ENCODE measurements at regions not wholly inside any gene's neighbourhood (a gene's known extent, or its start where the extent isn't known, plus 50 kb on each side); places are given as distances from the start of the nearest gene placed in this dataset.

GRCh38 chr2:6653281-6653750 is 212.4 kb downstream of the CMPK2 start:
- no peak overlapping the region for H3K56ac ChIP-seq (replicated peaks; ENCODE audit: insufficient read length, low read depth, low read length)
- no peaks in the 10 kb centered on the region for H3K27me3 ChIP-seq (replicated peaks in 1 of 4; ENCODE audit: control insufficient read depth in 3 of 4, extremely low read depth in 1 of 4, insufficient read depth in 3 of 4, low read length in 3 of 4)
- no peak overlapping the region for H3K18ac ChIP-seq (ENCODE audit: extremely low read depth, low read length)
- H3K4ac ChIP-seq (replicated peaks; ENCODE audit: insufficient read length, low read depth, low read length): no peak overlapping the region
- H2AFZ ChIP-seq (ENCODE audit: low read length): no peak overlapping the region
- no peak overlapping the region for H4K8ac ChIP-seq (ENCODE audit: extremely low read depth, insufficient read depth, low read length)
- no peaks in the 10 kb centered on the region for H3K23me2 ChIP-seq (ENCODE audit: low read depth, low read length)
- H3K4me3 ChIP-seq (ENCODE audit: extremely low read depth in 1 of 4, insufficient read depth in 2 of 4, low read depth in 3 of 4, low read length in 4 of 4): no peak overlapping the region
- no peak for TF ChIP-seq SAP30 (IDR thresholded peaks at IDR 0.05; ENCODE audit: insufficient read depth, insufficient replicate concordance, low read length)
- no peak for TF ChIP-seq CREB1 (IDR thresholded peaks at IDR 0.05)
- no peak for TF ChIP-seq PHF8 (conservative IDR thresholded peaks at IDR 0.05; ENCODE audit: low read depth, low read length)
- no peak for TF ChIP-seq TAF1 (IDR thresholded peaks at IDR 0.05; ENCODE audit: low read depth, low read length)
- TF ChIP-seq MAX (IDR thresholded peaks at IDR 0.05): no peak
- no peak for TF ChIP-seq CBX8 (IDR thresholded peaks at IDR 0.05; ENCODE audit: borderline replicate concordance, low read depth, low read length)
- TF ChIP-seq CHD2 (IDR thresholded peaks at IDR 0.05; ENCODE audit: low read length): no peak
- no peak for TF ChIP-seq CEBPB (IDR thresholded peaks at IDR 0.05; ENCODE audit: low read depth, low read length)
- no peak overlapping the region for H3K27ac ChIP-seq (ENCODE audit: low read depth, low read length)
- H2BK20ac ChIP-seq (ENCODE audit: low read length): no peak overlapping the region
- H3K4me2 ChIP-seq (ENCODE audit: insufficient read depth in 1 of 2, low read depth in 2 of 2, low read length in 2 of 2): no peak overlapping the region
- H4K20me1 ChIP-seq (replicated peaks in 1 of 2; ENCODE audit: control insufficient read depth in 1 of 2, insufficient read depth in 2 of 2, low read length in 2 of 2): no peaks in the 10 kb centered on the region
- no peak for DNase-seq (ENCODE audit: low read depth in 1 of 2, low spot score in 2 of 2)
- no peak overlapping the region for H2BK120ac ChIP-seq (replicated peaks; ENCODE audit: low read depth, low read length)
- no peak overlapping the region for H2BK5ac ChIP-seq (ENCODE audit: low read depth, low read length)
- H3K9ac ChIP-seq (replicated peaks in 1 of 4; ENCODE audit: extremely low read depth in 1 of 4, low read depth in 3 of 4, low read length in 3 of 4): no peak overlapping the region
- no peaks in the 10 kb centered on the region for H3K36me3 ChIP-seq (ENCODE audit: control insufficient read depth in 2 of 4, insufficient read depth in 4 of 4, low read length in 3 of 4)
- H3K9me3 ChIP-seq (ENCODE audit: insufficient read depth in 2 of 2, low read depth in 1 of 2, low read length in 1 of 2): no peaks in the 10 kb centered on the region
- no peaks in the 10 kb centered on the region for H3K79me2 ChIP-seq (ENCODE audit: control insufficient read depth in 1 of 2, insufficient read depth in 2 of 2, low read length in 2 of 2)
- H2BK12ac ChIP-seq (ENCODE audit: low read depth, low read length): no peak overlapping the region
- no peak overlapping the region for H3K23ac ChIP-seq (ENCODE audit: insufficient read length)
- ChIA-PET POLR2A (ENCODE audit: partially characterized antibody) (no interaction called here), CTCF (ENCODE audit: partially characterized antibody) (interaction anchor here (0.9 kb wide), 1 partner anchor 429 kb away, joined by 3 read pairs; no protein-coding TSS in a partner anchor)
- no peak overlapping the region for H3K14ac ChIP-seq (ENCODE audit: insufficient read length)
- WGBS, 2 experiments (ENCODE audit: extremely low coverage in 1 of 2, insufficient coverage in 1 of 2, insufficient read length in 1 of 2, insufficient replicate concordance in 2 of 2, low coverage in 1 of 2, low lambda C conversion rate in 2 of 2, missing lambda C conversion rate in 1 of 2): 93% methylated on average over 7 of the region's 7 CpGs; no CpG with 5 or more reads in 1 of the 2 experiments
- FAIRE-seq: no peak
- H2AK5ac ChIP-seq (ENCODE audit: low read depth, low read length): no peak overlapping the region
- no peak overlapping the region for H4K5ac ChIP-seq (ENCODE audit: insufficient read length, low read depth, low read length)
- no peak overlapping the region for H2BK15ac ChIP-seq (ENCODE audit: low read length)
- no peaks in the 10 kb centered on the region for H3K79me1 ChIP-seq (ENCODE audit: low read depth, low read length)
- H4K91ac ChIP-seq (replicated peaks; ENCODE audit: insufficient read length, low read length): no peak overlapping the region
- no peaks in the 10 kb centered on the region for H3K4me1 ChIP-seq (replicated peaks in 1 of 4; ENCODE audit: control insufficient read depth in 3 of 4, insufficient read depth in 4 of 4, low read length in 3 of 4)

Data from H1 (cell line).